ENCODE measurements at regions not wholly inside any gene's neighbourhood (a gene's known extent, or its start where the extent isn't known, plus 50 kb on each side); places are given as distances from the start of the nearest gene placed in this dataset.

- no peak for TF ChIP-seq CTCF (IDR thresholded peaks at IDR 0.05)
- TF ChIP-seq POLR2A (IDR thresholded peaks at IDR 0.05) = no peak
Measured at GRCh38 chr6:10174056-10174455, 240.8 kb downstream of the TFAP2A start.
